NCI-H2227 treated with DMSO at 0.1 percent for 48 hours (cell line): ENCODE measurements at regions not wholly inside any gene's neighbourhood (a gene's known extent, or its start where the extent isn't known, plus 50 kb on each side); places are given as distances from the start of the nearest gene placed in this dataset.

Experiments used
- DNase-seq: peaks from one replicate; lab custom pipeline; 2025; lab: John Stamatoyannopoulos, UW

DNA sequence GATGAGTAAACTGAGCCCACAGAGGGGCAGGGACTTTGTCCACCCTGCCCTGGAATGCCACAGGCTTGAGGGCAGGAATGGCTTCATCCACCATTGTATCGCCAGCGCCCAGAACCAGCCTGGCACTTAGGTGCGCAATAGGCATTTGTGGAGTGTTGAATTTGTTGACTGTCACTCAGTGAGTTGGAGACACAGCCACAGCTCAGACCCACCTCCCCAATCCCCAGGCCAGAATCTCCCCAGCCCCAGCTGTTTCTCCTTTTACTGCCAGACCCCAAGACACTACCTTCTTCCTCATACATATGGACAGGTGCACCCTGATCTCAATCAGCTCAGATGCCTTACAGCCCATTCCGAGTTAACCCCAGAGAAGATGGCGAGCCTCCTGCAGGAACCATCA is 674.5 kb downstream of the MATN1 start:
- DNase-seq = no peak

DNA sequence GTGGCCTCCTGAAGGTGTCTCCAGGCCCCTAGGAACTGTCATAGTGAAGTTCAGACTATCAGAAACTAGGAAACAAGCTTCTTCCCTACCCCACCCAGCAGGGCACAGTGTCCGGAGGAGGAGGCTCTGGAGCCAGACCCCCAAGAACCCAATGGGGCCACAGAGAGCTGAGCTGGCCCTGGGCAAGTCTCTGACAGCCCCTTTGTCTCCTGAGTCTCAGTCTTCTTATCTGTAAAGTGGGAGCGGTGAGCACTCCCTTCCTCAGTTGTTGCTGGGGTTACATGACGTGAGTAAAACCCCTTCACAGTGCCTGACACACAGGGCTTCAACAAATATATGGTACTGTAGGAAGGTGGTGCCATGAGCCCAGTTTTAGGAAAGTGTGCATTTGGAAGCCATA is 675.8 kb downstream of the MATN1 start:
- no peak for DNase-seq

DNA sequence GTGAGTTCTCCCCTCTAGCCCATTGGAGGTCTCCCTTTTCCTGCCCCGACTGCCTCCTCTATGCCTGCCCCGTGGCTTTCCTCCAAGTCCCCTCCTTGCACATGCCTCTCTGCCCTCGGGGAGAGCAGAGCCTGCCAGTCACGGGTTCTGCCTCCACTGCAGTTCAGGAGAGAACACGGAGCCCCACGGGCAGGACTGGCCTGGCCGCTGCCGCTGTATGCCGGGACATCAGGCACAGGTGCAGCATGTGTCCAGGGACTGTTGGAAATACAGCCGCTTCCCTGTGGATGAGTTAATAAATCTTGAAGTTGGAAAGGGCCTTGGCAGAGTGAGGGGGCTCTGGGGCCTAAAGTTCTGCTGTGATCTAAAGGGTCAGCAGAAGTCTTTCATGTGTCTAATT is 676.6 kb downstream of the MATN1 start:
- DNase-seq = no peak

DNA sequence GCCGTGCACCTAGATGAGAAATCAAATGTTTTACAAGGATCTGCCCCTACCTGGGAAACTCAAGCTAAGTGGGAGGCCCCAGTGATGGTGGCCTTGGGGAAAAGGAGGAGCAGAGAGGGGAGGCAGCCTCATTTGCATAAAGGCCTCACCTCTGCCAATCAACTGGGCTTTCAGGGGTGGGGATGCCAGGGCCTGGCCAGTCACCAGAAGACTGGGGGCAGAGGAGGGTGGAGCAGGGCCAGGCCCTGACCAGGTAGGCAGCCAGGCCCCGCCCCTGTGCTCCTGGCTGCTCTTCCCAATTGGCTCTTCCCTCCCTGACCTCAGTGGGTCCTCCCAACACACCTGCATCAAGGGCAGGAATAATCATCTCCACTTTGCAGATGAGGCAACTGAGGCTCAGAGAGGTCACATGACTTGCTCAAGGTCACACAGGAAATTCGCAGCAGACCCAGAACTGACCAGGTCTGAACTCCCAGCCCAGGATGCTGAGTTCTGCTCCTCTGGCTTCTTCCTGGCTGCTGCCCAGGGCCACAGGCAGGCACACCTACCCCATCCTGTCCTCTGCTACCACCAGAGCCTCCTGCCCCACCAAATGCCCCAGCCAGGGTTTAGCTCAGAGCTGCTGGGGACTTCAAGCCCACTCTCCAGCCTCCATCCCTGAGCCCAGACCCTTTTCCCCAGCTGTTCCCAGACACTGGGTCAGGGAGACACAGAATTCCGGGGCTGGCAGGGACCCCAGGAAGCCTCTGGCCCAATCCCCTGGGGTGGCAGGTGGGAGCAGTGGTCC is 677.9 kb downstream of the MATN1 start:
- DNase-seq = no peak

DNA sequence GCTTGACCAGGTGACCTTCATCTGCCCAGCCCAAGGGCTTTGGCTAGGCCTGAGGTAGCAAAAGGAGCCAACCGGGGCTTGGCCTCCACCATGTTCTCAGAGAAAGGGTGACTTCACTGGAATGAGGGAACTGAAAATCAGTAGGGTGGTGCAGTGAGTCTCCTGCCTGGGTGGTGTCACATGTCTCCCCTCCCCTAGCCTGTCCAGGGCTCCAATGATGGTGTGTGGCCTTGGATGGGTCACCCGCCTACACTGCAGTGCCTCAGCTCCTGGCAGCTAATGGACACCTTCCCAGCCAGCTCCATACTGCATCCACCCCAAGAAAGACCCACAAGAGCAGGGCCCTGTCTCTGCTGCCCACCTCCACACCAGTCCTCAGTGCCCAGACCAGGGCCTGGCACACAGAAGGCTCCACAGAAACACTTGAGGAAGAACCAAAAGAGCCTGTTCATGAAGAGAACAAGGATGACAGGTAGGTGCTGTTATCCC is 678.7 kb downstream of the MATN1 start:
- no peak for DNase-seq

DNA sequence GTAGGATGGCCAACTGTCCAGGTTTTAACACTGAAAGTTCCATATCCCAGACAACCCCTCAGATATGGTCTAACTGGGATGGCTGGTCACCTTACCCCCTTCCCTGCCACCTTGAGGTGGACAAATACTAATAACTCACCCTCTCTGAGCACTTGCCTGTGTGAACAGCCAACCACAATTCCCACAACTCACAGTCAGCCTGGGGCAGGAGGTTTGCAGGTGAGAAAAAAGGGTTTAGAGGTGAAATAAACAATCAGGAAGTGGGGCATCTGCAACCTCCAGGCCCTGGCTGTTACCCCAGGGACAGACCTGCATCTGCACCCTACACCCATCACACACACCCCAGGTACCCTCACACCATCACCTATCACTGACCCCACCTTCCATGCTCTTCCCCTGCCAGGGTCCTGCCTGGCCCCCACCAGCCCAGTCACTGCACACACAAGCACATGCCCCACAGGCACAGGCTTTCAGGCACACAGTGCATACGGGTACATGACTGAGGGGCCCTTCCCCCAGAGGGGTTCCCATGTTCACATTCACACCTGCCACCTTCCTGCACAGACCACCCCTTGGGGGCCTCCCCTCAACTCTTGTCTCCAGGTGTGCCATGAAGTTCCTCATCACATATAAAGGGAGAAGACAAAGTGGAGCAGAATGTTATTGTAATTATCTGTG is 679.5 kb downstream of the MATN1 start:
- DNase-seq = no peak

DNA sequence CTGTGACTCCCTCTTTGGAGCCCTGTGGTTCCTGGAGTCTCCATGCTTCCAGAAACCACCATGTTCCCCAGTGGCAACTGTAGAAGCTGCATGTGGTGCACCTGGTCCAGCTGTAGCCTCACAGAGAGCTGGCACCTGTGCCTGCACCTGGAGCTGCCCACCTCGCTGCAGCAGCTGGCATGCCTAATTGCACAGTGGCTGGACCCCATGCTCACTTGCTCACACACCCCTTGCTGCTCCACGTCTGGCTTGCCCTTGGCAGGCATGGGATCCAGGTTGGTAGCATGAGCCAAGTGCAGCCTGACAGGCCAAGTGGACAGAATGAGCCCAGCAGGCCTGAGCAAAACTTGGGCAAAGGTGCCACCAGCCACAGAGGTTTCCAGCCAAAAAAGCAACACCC is 680.1 kb downstream of the MATN1 start:
- DNase-seq = no peak

DNA sequence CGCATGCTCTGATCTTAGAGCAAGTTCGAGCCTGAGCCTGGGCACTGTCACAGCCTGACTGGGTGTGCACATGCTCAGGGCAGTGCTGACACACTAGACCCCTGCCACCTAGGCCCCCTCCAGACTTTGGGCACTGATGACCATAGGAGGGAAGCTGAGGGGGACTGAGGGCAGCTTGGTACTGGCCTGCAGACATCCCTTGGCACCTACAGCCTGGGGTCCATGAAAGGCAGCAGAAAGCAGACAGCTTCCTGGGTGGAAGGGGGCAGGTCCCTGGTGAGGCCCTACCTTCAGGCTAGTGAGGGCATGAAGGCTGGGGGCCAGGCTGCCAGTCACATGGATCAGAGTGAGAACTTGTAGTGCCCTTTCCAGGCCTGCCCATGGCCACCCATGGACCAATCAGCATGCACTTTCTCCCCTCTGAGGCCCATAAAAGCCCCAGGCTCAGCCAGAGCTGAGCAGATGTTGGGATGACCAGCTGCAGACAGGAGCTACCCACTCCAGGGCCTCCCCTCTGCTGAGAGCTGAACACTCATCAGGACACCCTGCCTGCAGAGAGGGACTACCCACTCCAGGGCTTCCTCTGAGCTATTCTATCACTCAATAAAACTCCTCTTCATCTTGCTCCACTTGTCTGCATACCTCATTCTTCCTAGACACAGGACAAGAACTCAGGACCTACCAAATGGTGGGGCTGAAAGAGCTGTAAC is 680.8 kb downstream of the MATN1 start:
- DNase-seq = no peak

DNA sequence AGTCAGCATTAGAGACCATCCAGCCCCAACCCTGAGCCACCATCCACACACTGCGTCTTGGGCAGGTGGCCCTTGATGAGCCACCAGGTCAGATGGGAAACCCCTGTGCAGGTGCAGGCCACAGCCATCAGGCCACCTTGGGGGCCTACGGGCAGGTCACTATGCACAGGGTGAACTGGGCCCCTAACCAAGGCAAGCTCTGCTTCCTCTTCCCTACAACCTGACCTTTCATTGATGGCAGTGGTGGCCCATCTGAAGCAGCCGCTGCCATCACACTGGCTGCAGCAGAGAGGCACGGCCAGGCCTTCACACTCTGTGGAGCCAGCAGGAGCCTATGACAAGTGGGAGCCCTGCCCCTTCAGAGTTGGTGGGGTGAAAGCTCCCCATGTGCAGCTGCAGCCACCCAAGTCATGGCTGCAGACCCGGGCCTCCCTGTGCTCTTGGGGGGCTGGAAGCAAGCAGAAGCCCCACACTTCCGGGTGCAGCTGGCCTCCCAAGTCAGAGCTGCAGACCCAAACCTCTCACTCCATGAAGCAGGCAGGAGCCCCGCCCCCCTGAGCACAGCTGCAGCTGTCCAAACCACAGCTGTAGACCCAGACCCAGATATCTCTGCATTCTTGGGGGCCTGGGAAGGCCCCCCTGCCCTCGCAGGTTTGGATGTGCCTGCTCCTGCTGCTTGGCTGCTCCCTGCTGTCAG is 681.5 kb downstream of the MATN1 start:
- DNase-seq = no peak

DNA sequence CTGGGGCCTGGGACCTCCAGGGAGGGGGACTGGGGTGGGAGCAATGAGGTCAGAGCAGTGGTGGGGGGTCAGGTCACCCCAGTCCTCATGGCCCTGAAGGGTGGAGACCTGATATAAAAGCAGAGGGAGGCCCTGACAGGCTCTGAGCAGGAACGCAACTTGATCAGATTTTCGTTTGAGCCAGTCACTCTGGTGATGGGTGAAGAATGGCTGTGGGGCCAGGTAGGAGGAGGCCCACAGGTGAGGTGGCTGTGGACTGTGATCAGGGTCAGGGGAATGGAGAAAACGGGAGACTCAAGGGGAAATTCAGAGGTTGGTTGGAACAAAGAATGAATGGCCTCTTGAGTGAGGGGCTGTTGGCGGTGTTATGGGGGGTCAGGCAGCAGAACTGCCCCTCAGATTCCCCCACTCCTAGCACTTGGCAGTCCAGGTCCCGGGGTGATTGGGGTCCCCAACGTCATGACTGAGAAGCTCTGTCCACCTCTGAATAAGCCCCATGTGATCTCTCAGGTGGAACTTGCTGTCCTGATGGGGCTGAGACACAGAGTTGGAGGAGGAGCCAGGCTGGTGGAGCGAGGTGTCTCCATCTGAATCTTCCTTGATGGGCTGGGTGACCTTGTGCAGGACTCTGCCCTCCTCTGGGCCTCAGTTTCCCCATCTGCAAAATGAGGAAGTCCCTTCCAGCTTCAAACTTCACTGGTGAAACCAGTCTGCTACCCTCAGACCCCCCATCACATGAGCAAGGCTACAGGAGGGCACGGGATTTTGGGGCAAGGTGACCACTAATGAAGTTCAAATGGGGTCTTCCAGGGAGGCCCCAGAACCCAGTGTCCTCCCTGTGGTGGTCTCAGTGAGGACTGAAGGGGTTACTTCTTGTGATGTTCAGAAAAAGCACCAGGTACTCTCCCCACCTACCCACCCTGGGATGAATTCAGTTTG is 683.0 kb downstream of the MATN1 start:
- DNase-seq = no peak

DNA sequence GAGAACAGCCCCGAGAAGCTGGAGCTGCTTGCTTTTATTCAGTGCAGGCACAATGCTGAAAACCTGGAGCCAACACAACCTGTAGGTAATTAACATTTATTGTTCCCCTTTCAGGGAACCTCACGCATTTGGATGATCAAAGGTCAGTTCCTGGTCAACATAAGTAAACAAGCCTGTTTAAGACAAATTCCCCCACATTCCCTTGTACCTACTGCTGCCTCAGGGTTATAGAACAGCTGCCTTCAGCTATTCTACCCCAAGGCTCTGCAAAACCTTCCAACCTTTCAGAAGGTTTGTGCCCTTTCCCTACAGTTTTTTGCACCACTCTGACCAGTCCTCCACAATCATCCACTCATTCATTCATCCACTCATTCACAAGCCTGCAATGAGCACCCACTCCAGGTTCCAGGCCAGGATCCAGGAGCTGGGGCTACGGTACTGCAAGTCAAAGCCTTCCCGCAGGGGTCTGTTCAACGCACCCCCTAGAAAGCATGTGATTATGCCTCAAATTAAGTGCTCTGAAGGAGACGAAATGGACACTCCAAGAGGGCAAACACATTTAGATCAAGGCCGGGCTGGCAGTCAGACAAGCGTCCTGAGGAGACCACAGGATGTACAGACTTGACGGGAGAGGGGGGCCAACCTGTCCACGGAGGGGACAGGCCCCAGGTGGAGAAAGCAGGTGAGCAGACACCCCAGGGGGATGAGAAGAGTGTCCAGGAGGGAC is 683.9 kb downstream of the MATN1 start:
- no peak for DNase-seq

DNA sequence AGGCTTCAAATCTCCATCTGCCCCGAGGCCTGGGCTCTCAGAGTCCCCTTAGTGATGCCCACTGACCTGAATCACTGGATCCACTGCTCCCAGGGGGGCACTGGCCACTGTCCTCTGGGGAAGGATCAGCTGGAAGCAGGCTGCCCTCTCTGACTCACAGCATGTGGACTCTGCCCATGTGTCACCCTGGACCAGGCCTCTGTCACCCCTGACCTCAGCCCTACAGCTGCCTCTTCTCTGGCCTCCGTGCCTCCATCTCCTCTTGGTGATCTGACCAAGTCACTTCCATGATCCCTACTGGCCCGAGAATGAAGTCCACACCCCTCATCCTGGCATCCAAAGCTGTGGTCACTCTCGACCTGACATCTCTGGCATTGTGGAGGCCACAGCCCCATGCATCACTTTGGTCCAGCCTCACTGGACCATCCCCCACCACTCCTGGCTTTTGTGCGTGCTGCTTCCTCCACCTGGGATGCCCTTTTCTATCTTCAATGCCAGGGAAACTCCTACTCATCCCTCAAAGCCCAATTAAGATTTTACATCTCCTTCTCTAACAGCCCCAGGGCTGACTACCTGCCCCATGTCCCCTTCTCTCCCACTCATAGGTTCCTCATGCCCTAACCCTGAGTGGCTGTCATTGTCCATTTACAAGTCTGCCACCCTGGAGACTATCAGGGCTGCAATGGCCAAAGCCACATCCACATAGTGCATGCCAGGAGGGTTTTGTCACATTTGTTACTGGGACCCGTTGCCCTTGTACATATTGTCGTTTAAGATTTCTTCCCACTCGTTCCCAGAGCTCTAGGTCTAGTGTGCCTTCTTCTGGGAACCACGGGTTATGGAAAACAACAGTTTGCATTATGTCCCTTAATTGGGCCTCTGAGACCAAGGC is 685.0 kb downstream of the MATN1 start:
- DNase-seq = no peak

DNA sequence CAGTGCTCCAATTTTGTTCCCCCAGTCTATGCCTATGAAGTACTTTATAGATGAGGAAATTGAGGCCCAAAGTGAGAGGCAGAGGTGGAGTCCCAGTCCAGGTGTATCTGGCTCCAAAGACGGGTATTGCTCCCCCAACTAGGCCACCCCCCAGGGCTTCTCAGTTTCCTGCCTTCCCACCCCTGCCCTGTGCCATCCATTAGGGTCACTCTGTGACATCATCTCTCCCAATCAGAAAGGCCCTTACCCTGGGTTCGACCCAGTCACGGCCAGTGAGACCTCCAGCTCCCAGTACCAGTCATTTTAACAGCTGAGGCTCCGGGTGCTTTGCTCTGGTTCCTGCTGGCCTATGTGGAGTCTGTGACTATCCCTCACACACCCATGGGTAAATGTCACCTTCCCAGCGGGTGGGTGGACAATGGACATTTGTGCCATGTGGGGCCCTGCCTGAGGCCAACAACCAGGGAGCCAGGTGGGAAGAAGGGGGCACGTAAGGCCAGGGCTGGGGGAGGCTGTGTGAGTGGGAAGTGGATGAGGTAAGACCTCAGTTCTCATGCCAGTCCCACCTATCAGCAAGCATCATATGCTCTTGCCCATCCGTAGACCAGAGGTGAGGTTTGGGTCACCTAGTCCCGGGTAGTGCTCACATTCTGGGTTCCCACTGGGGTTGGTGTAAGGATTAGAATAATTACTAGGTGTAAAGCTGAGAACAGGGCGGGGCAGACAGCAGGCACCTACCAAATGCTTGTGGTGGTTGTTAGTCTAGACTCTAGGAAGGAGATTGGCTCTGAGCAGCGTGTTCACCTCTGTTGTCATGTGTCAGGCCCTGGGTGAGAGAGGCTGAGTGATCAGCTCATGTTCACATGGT is 685.9 kb downstream of the MATN1 start:
- DNase-seq = no peak

DNA sequence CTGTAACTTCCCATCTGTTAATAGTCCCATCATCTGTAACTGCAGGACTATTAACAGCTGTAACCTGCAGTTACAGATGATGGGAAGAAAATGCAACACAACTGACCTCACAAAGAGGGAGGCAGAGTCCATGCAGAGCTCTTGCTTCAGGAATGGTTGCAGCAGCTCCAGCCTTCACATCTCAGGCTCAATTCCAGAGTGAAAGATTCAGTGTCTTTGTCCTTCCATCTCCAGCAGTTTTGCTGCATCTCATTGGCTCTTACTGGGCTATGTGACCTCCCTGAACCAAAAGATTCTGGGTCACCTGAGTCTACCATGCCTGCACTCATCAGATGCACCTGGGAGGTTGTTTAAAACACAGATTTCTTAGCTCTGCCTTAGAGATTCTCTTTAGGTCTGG is 686.7 kb downstream of the MATN1 start:
- DNase-seq = no peak

DNA sequence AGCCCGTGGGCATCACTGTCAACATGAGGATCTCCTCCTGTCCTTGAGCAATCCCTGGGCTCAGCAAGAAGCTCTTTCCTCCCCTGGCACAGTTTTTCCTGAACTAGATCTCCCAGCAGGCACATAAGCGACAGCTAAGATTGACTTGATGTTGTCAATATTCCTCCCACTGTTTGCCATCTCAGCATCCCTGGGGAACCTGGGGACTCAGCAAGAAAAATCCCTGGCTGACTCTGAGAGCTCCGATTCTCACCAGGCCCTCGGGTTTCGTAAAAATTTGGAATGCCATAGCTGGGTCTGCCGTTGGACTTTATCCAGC is 687.2 kb downstream of the MATN1 start:
- DNase-seq = no peak

DNA sequence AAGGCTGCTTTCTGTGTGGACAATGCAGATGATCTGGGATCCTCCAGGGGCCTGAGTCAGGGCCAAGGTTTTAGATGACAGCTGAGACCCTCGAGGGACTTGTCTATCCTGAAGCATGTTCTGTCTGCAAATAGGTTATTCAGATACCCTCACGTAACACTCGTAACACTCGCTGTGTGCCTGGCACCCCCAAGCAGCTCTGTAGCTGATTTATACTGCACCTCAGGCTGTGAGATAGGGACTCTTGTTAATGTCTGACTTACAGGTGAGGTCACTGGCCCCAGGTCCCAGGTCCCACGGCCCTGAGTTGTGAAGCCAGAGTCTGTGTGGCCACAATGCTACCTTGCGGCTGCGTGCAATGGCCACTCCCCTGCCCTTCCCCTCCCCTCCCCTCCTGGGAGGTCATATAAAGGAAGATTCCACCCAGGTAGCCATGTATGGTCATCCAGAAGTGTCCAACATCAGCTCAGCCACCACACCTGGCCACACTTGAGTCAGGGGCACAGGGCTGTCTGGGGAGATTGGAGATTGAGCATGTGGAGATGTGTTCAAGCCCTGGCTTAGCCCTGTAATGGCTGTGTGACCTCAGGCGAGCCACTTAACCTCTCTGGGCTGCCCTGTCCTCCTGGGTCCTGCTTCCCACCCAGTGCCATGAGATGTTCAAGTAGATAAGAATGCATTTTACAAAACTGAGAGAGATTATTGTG is 687.7 kb downstream of the MATN1 start:
- DNase-seq = no peak

DNA sequence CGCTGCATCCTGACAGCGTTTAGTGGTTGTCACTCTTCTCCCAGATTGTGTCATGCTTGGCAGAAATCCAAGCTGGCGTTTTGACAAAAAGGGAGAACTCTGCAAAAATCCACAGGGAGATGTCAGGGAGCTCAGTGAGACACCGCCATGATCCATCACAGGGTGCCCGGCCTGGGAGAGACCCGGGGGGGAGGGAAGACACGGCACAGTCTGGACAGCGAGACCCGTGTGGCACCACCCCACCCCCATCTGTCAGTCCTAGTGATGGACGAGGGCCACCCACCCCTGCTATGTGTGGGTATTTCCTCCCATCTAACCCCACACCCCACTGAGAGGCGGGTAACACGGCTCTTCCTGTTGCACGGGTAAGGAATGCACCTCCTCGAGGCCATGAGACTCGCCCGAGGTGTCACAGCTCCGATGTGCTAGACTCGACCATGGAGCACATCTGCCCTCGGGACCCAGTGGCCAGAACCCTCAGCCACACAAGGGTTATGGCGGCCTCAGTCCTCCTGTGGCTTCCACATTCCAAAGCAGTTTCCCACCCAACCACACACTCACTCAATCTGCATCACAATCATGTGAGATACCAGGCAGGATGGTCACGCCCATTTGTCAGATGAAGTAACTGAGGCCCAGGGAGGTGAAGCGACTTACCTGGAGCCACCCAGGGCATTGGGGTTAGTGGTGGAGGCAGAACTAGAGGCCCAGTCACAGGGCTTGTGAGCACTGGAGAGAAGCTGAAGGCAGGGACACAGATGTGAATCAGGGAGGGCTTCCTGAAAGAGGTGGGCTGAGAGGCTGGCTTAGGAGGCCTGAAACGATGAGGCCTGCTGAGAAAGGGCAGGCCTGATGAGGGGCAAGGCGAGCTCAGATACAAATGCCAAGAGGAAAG is 688.5 kb downstream of the MATN1 start:
- DNase-seq = peak; percentile 7
